Tongue (tissue), 1 donor: ENCODE measurements at regions not wholly inside any gene's neighbourhood (a gene's known extent, or its start where the extent isn't known, plus 50 kb on each side); places are given as distances from the start of the nearest gene placed in this dataset.

Experiments used
- DNase-seq: peaks from one replicate; pipeline ENCODE4 v3.0.0-alpha.2; 2015

- no peak for DNase-seq
Observed at GRCh38 chr10:2431961-2432360, 635.4 kb upstream of the PFKP start.

GRCh38 chr10:2427412-2427811, 639.9 kb upstream of the PFKP start:
- DNase-seq: no peak

- DNase-seq: no peak
Observed at GRCh38 chr10:2425320-2425719, 642.0 kb upstream of the PFKP start.

- DNase-seq: no peak
Observed at GRCh38 chr10:2414562-2414961, 652.8 kb upstream of the PFKP start.

- peak; percentile 65 for DNase-seq
Observed at GRCh38 chr10:2414039-2414438, 653.3 kb upstream of the PFKP start.

GRCh38 chr10:2410049-2410448, 657.3 kb upstream of the PFKP start:
- DNase-seq: no peak

GRCh38 chr10:2401459-2401858, 664.1 kb upstream of the ADARB2 start:
- no peak for DNase-seq

GRCh38 chr10:2399482-2399881, 662.2 kb upstream of the ADARB2 start:
- no peak for DNase-seq

- no peak for DNase-seq
Observed at GRCh38 chr10:2392145-2392812, 655.0 kb upstream of the ADARB2 start.

GRCh38 chr10:2387672-2388071, 650.3 kb upstream of the ADARB2 start:
- DNase-seq: no peak

GRCh38 chr10:2387261-2387660, 649.9 kb upstream of the ADARB2 start:
- DNase-seq: no peak

- no peak for DNase-seq
Observed at GRCh38 chr10:2380218-2380617, 642.9 kb upstream of the ADARB2 start.

GRCh38 chr10:2367083-2367482, 629.8 kb upstream of the ADARB2 start:
- no peak for DNase-seq

- no peak for DNase-seq
Observed at GRCh38 chr10:2366264-2366931, 629.1 kb upstream of the ADARB2 start.

GRCh38 chr10:2362331-2362730, 625.0 kb upstream of the ADARB2 start:
- no peak for DNase-seq

- no peak for DNase-seq
Observed at GRCh38 chr10:2358586-2358985, 621.3 kb upstream of the ADARB2 start.

- DNase-seq: no peak
Observed at GRCh38 chr10:2356670-2357069, 619.3 kb upstream of the ADARB2 start.

- no peak for DNase-seq
Observed at GRCh38 chr10:2351566-2351965, 614.2 kb upstream of the ADARB2 start.

- no peak for DNase-seq
Observed at GRCh38 chr10:2342206-2342605, 604.9 kb upstream of the ADARB2 start.

GRCh38 chr10:2340831-2341647, 603.7 kb upstream of the ADARB2 start:
- peak; percentile 5 for DNase-seq

GRCh38 chr10:2335626-2336025, 598.3 kb upstream of the ADARB2 start:
- DNase-seq: no peak

GRCh38 chr10:2334575-2334974, 597.2 kb upstream of the ADARB2 start:
- no peak for DNase-seq

- DNase-seq: no peak
Observed at GRCh38 chr10:2329082-2329481, 591.8 kb upstream of the ADARB2 start.
